ENCODE measurements at regions not wholly inside any gene's neighbourhood (a gene's known extent, or its start where the extent isn't known, plus 50 kb on each side); places are given as distances from the start of the nearest gene placed in this dataset.

- TF ChIP-seq CTCF (IDR thresholded peaks at IDR 0.05; ENCODE audit: insufficient read depth, low read depth, low read length): no peak
- TF ChIP-seq EZH2 (IDR thresholded peaks at IDR 0.05; ENCODE audit: insufficient read depth, low read length): no peak
These were observed 145.5 kb upstream of the AUTS2 start for GRCh38 chr7:69452797-69453196.

Data from astrocyte (in vitro differentiated cells and primary cell).